ENCODE measurements at regions not wholly inside any gene's neighbourhood (a gene's known extent, or its start where the extent isn't known, plus 50 kb on each side); places are given as distances from the start of the nearest gene placed in this dataset.

- TF ChIP-seq CTCF (IDR thresholded peaks at IDR 0.05) = no peak
- no peak for TF ChIP-seq POLR2AphosphoS5 (IDR thresholded peaks at IDR 0.05)
These were observed 77.2 kb upstream of the NEK6 start for GRCh38 chr9:124180557-124180956.

Data from breast epithelium (tissue), 3 donors.